Trophoblast cell (in vitro differentiated cells and primary cell): ENCODE measurements at regions not wholly inside any gene's neighbourhood (a gene's known extent, or its start where the extent isn't known, plus 50 kb on each side); places are given as distances from the start of the nearest gene placed in this dataset.

Source experiments
- DNase-seq, 2 donors: peaks; one replicate each; pipeline ENCODE4 v3.0.0-alpha.2; 2016
- H2AFZ ChIP-seq: 2 replicates; pipeline ENCODE4 v1.6.1; 2013; ENCODE audit warnings: low read length, moderate library complexity, mild to moderate bottlenecking; ENCODE audit not compliant: insufficient read depth, poor library complexity
- H2AK5ac ChIP-seq: 2 replicates; pipeline ENCODE4 v1.6.1; 2013; ENCODE audit warnings: mild to moderate bottlenecking, low read length
- H2BK120ac ChIP-seq: 2 replicates; pipeline ENCODE4 v1.6.1; 2013; ENCODE audit warnings: low read length, mild to moderate bottlenecking, moderate library complexity; ENCODE audit not compliant: insufficient read depth, poor library complexity
- H2BK12ac ChIP-seq: 2 replicates; pipeline ENCODE4 v1.6.1; 2013; ENCODE audit warnings: mild to moderate bottlenecking, low read length, moderate library complexity
- H2BK5ac ChIP-seq: 2 replicates; pipeline ENCODE4 v1.6.1; 2013; ENCODE audit warnings: low read length, low read depth, moderate library complexity, mild to moderate bottlenecking; ENCODE audit not compliant: poor library complexity
- H3K14ac ChIP-seq: 2 replicates; pipeline ENCODE4 v1.6.1; 2013; ENCODE audit warnings: mild to moderate bottlenecking, low read length
- H3K18ac ChIP-seq: 2 replicates; pipeline ENCODE4 v1.6.1; 2013; ENCODE audit warnings: mild to moderate bottlenecking, low read length
- H3K23ac ChIP-seq: 2 replicates; pipeline ENCODE4 v1.6.1; 2013; ENCODE audit warnings: low read length
- H3K27ac ChIP-seq: 2 replicates; pipeline ENCODE4 v1.5.1; 2013; ENCODE audit warnings: low read depth, mild to moderate bottlenecking, inconsistent platforms, low read length, moderate library complexity
- H3K27me3 ChIP-seq: 2 replicates; pipeline ENCODE4 v1.6.1; 2013; ENCODE audit warnings: inconsistent platforms, mild to moderate bottlenecking, low read length, moderate library complexity; ENCODE audit not compliant: insufficient read depth
- H3K36me3 ChIP-seq, 2 experiments: 1 replicate in 1 of 2; 2 replicates in 1 of 2; pipeline ENCODE4 v1.6.1; 2013; ENCODE audit warnings: low read length in 2 of 2, mild to moderate bottlenecking in 2 of 2, moderate library complexity in 1 of 2; ENCODE audit not compliant: insufficient read depth in 2 of 2, control insufficient read depth in 1 of 2
- H3K4ac ChIP-seq: 2 replicates; pipeline ENCODE4 v1.6.1; 2013; ENCODE audit warnings: low read depth, mild to moderate bottlenecking, low read length, moderate library complexity
- H3K4me1 ChIP-seq, 2 experiments: 1 replicate in 1 of 2; 2 replicates in 1 of 2; pipeline ENCODE4 v1.6.1; 2013; ENCODE audit warnings: low read length in 2 of 2, mild to moderate bottlenecking in 2 of 2, moderate library complexity in 1 of 2; ENCODE audit not compliant: insufficient read depth in 2 of 2, control insufficient read depth in 1 of 2
- H3K4me2 ChIP-seq: 2 replicates; pipeline ENCODE4 v1.6.1; 2013; ENCODE audit warnings: inconsistent platforms, mild to moderate bottlenecking, low read length, moderate library complexity
- H3K4me3 ChIP-seq: 2 replicates; pipeline ENCODE4 v1.5.1; 2013; ENCODE audit warnings: mild to moderate bottlenecking, low read depth, low read length, inconsistent platforms
- H3K79me1 ChIP-seq: one replicate; pipeline ENCODE4 v1.6.1; 2013; ENCODE audit warnings: low read length
- H3K79me2 ChIP-seq: 2 replicates; pipeline ENCODE4 v1.6.1; 2013; ENCODE audit warnings: low read length, mild to moderate bottlenecking; ENCODE audit not compliant: control insufficient read depth, insufficient read depth, poor library complexity
- H3K9ac ChIP-seq: 2 replicates; pipeline ENCODE4 v1.6.1; 2013; ENCODE audit warnings: mild to moderate bottlenecking, low read length
- H3K9me3 ChIP-seq: 2 replicates; pipeline ENCODE4 v1.6.1; 2013; ENCODE audit warnings: low read depth, mild to moderate bottlenecking, control low read depth, inconsistent platforms, low read length; ENCODE audit not compliant: insufficient read depth
- H4K12ac ChIP-seq: 2 replicates; pipeline ENCODE4 v1.6.1; 2013; ENCODE audit warnings: low read depth, mild to moderate bottlenecking, low read length, moderate library complexity
- H4K8ac ChIP-seq: 2 replicates; pipeline ENCODE4 v1.6.1; 2013; ENCODE audit warnings: low read depth, mild to moderate bottlenecking, low read length, moderate library complexity
- H4K91ac ChIP-seq: one replicate; pipeline ENCODE4 v1.6.1; 2013; ENCODE audit warnings: low read depth, mild to moderate bottlenecking, low read length, moderate library complexity
- WGBS: extraction: QIAGEN DNeasy Blood & Tissue Kit; methylation state at CpG from one replicate; pipeline ENCODE4 v1.1.7; 2013; ENCODE audit warnings: missing lambda C conversion rate; ENCODE audit not compliant: insufficient read length, insufficient coverage; ENCODE audit errors: extremely low coverage; 5-methylcytosine and 5-hydroxymethylcytosine counted together

DNA sequence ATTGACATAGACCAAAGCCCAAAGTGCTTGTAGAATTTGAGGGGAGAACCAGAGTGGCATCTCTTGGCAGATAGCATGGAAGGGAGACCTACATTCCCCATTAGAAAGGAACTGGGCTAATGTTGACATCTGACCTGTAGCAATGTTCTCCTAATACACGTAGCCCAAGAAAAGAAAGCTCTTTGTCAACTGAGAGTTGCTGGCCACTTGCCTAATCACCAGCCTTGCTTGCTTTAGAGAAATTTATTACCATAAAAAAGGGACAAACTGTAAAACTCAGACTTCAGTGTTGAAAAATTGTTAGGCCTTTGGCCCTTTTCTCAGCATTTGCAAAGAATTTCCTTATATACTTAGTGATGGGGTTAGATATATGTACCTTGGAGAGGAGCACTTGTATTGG lies 777.5 kb downstream of the MAFB start:
- Histone ChIP-seq H3K9me3 (no peaks in the 10 kb centered on the region), H2AK5ac (no peak overlapping the region), H3K79me2 (no peaks in the 10 kb centered on the region), H2BK12ac (no peak overlapping the region), H4K91ac (no peak overlapping the region), H3K36me3 (no peaks in the 10 kb centered on the region), H3K23ac (no peak overlapping the region), H3K18ac (no peak overlapping the region), H3K4me3 (no peak overlapping the region), H3K4ac (no peak overlapping the region), H4K8ac (no peak overlapping the region), H3K14ac (no peak overlapping the region), H3K9ac (no peak overlapping the region), H3K4me1 (peaks cover 1 to 3% of the 10 kb centered on the region in 2 experiments), H2BK120ac (no peak overlapping the region), H3K27ac (no peak overlapping the region), H3K27me3 (no peaks in the 10 kb centered on the region), H2BK5ac (no peak overlapping the region), H4K12ac (no peak overlapping the region), H2AFZ (no peak overlapping the region), H3K4me2 (no peak overlapping the region), H3K79me1 (no peaks in the 10 kb centered on the region)
- DNase-seq: no peak
- no CpG with 5 or more reads among the region's 1 CpG for WGBS

DNA sequence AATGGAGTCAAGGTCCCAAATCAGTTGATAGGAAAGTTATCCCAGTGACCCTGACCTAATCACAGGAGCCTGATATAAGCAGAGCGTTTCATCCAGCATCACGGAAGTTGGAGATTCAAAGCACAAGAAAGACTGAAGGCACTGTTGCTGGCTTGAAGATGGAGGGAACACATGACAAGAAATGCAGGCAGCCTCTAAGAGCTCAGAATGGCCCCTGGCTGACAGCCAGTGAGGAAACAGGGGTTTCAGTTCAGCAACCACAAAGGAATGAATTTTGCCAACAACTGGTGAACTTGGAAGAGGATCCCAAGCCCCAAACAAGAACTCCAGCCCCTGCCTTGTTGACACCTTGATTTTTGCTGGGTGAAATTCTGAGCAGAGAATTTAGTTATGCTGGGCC lies 778.5 kb downstream of the MAFB start:
- H2BK12ac ChIP-seq: no peak overlapping the region
- H3K79me2 ChIP-seq: no peaks in the 10 kb centered on the region
- no peak overlapping the region for H2AFZ ChIP-seq
- H2BK5ac ChIP-seq: no peak overlapping the region
- no peak overlapping the region for H3K4me3 ChIP-seq
- H3K9ac ChIP-seq: no peak overlapping the region
- no peaks in the 10 kb centered on the region for H3K36me3 ChIP-seq
- no peak overlapping the region for H3K18ac ChIP-seq
- peaks cover 1 to 3% of the 10 kb centered on the region in 2 experiments for H3K4me1 ChIP-seq
- H4K8ac ChIP-seq: peak overlapping the region; percentile 23
- no peak overlapping the region for H3K23ac ChIP-seq
- no peak overlapping the region for H2AK5ac ChIP-seq
- H4K12ac ChIP-seq: no peak overlapping the region
- no peak overlapping the region for H4K91ac ChIP-seq
- H2BK120ac ChIP-seq: no peak overlapping the region
- no peak for DNase-seq
- H3K14ac ChIP-seq: peak overlapping the region; percentile 8
- H3K27ac ChIP-seq: no peak overlapping the region
- no peaks in the 10 kb centered on the region for H3K27me3 ChIP-seq
- H3K4ac ChIP-seq: no peak overlapping the region
- H3K4me2 ChIP-seq: no peak overlapping the region
- H3K9me3 ChIP-seq: no peaks in the 10 kb centered on the region
- WGBS: no CpG with 5 or more reads among the region's 2 CpGs
- no peaks in the 10 kb centered on the region for H3K79me1 ChIP-seq

DNA sequence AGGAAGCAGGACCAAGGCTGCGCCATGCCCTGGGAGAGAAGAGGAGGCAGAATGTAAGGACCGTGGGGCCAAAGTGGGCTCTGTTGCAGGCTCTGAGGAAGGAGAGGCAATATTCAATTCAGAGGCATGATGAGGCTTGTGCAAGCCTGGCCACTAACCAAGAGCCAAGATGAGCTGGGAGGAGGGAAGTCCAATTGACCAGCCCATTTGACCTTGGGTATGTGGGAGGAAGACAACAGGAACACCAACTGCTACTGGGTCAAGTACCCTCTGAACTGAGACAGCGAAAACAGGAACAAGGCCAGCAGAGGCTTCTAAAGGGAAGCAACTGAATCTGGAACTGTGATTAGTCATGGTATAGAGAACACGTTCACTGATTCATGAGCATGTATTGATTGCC lies 779.6 kb downstream of the MAFB start:
- no peak overlapping the region for H3K27ac ChIP-seq
- no peak overlapping the region for H3K14ac ChIP-seq
- H4K8ac ChIP-seq: no peak overlapping the region
- H4K12ac ChIP-seq: no peak overlapping the region
- no peaks in the 10 kb centered on the region for H3K79me1 ChIP-seq
- no CpG with 5 or more reads among the region's 4 CpGs for WGBS
- no peak overlapping the region for H3K4ac ChIP-seq
- peak in 1 of 2 donors; percentile 17 for DNase-seq
- H4K91ac ChIP-seq: no peak overlapping the region
- H3K4me2 ChIP-seq: no peak overlapping the region
- no peak overlapping the region for H2BK120ac ChIP-seq
- H3K79me2 ChIP-seq: no peaks in the 10 kb centered on the region
- H3K27me3 ChIP-seq: no peaks in the 10 kb centered on the region
- H3K4me3 ChIP-seq: no peak overlapping the region
- H2BK12ac ChIP-seq: no peak overlapping the region
- no peak overlapping the region for H2AK5ac ChIP-seq
- H3K9me3 ChIP-seq: no peaks in the 10 kb centered on the region
- H3K9ac ChIP-seq: no peak overlapping the region
- peak overlapping the region; percentile 0 for H3K23ac ChIP-seq
- no peaks in the 10 kb centered on the region for H3K36me3 ChIP-seq
- H3K4me1 ChIP-seq: peaks cover 4 to 6% of the 10 kb centered on the region in 2 experiments
- no peak overlapping the region for H2AFZ ChIP-seq
- H2BK5ac ChIP-seq: no peak overlapping the region
- no peak overlapping the region for H3K18ac ChIP-seq

DNA sequence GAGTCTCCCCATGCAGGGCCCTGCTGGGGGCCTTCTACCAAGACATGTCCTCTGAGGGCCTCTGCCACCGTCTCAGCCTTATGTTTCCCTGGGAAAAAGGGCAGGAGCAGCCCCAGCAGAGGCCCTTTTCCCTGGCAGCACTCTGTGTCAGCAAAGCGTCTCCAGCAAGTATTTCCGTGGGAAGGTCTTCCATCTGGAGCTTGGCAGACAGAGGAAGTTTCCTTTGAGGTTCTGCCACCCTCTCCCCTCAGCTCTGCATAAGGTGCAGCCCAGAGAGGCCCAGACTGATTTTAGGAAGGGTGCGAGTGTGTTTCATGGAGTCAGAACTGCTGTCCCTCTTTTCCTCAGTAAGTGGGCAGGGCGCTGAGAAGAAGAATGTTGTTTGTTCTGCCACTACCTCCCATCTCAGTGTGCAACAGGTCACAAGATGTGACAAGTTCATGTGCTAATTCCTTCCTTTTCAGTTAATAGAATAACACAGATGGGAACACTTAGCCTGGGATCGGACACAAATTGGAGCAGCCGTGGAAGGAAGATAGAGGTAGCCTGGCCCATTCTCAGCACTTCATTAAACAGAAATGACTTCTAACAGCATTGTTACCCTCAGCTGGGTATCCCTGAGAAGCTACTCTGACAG lies 784.4 kb downstream of the MAFB start:
- no peaks in the 10 kb centered on the region for H3K79me2 ChIP-seq
- no CpG with 5 or more reads among the region's 7 CpGs for WGBS
- H3K4me3 ChIP-seq: no peak overlapping the region
- no peak overlapping the region for H2BK12ac ChIP-seq
- H3K4ac ChIP-seq: no peak overlapping the region
- no peak overlapping the region for H3K4me2 ChIP-seq
- no peaks in the 10 kb centered on the region for H3K9me3 ChIP-seq
- no peak overlapping the region for H4K91ac ChIP-seq
- H4K8ac ChIP-seq: no peak overlapping the region
- DNase-seq: no peak
- no peak overlapping the region for H4K12ac ChIP-seq
- H3K18ac ChIP-seq: no peak overlapping the region
- no peak overlapping the region for H3K14ac ChIP-seq
- H2AK5ac ChIP-seq: no peak overlapping the region
- H2AFZ ChIP-seq: no peak overlapping the region
- no peaks in the 10 kb centered on the region for H3K27me3 ChIP-seq
- H3K4me1 ChIP-seq: peaks cover 6% of the 10 kb centered on the region in 2 experiments
- no peaks in the 10 kb centered on the region for H3K36me3 ChIP-seq
- H3K23ac ChIP-seq: no peak overlapping the region
- no peak overlapping the region for H3K27ac ChIP-seq
- peak overlapping the region; percentile 25 for H2BK120ac ChIP-seq
- H3K9ac ChIP-seq: no peak overlapping the region
- H3K79me1 ChIP-seq: no peaks in the 10 kb centered on the region
- H2BK5ac ChIP-seq: no peak overlapping the region
